HG02943 (cell line): ENCODE measurements at regions not wholly inside any gene's neighbourhood (a gene's known extent, or its start where the extent isn't known, plus 50 kb on each side); places are given as distances from the start of the nearest gene placed in this dataset.

Source experiments
- ATAC-seq: cut with Tn5 transposase; IDR thresholded peaks from one replicate; pipeline ENCODE4 v1.9.1; 2021; ENCODE audit warnings: mild to moderate bottlenecking, low read depth, moderate library complexity; ENCODE audit not compliant: unreplicated experiment

DNA sequence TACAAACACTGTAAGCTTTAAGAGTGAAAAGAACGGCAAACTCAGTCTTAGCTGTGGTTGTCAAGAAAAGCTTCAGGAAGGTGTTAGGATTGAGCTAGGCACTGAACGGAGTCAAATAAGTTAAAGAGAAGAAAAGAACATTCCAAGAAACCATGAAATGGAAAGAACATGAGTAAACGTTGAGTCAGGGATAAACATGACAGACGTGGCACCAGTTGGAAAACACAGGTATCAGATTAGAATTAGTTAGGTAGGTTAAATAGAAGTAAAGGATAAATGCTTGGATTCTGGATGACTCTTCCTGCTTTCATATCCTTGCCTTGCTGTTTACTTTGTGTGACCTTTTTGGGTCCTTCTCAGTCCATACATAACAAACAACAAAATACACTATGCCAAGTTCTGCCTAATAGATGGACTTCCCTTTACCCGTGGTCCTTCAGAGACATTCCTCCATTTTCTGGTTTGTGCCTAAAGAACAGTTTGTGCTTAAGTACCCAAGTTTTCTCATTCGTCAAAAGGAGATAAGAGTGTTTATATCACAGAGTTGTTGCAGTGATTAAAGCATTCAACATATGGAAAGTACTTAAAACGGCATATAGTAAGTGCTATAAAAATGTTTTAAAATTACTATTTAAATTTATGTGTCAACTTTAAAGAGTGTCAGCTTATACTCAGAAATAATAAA lies 446.9 kb downstream of the TMA16 start:
- ATAC-seq = no peak

DNA sequence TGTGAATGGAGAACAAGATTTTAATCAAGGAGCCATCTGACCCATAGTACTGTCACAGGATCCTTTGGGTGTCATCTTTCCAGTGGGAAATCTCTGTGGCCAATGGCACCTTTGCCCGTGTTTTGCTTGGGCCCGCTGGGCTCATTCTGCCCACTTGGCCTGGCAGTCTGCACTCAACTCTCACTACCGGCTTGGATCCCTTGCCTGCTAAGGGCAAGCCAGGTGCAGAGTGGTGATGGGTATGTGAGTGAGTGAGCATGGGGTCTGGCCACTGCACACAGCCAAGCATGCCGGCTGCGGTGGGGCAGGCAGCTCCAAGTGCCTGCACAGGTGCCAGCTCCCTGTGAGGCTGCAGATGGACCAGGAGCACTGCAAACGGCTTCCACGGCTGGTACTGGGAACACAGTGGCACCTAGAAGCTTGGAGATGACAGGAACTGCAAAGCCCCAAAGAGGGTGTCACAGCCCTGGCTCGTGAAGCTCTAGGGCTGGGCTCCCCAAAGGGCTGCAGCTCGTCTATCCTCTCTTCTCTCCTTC lies 454.5 kb downstream of the TMA16 start:
- no peak for ATAC-seq

- ATAC-seq = no peak
Measured at GRCh38 chr4:163949976-163950601, 455.6 kb downstream of the TMA16 start.

GRCh38 chr4:163955288-163955687 lies 460.8 kb downstream of the TMA16 start:
- no peak for ATAC-seq

- ATAC-seq = no peak
Measured at GRCh38 chr4:163958751-163959150, 464.3 kb downstream of the TMA16 start.

GRCh38 chr4:163959932-163960331 lies 465.4 kb downstream of the TMA16 start:
- ATAC-seq = no peak

- no peak for ATAC-seq
Measured at GRCh38 chr4:163966612-163967011, 472.1 kb downstream of the TMA16 start.

DNA sequence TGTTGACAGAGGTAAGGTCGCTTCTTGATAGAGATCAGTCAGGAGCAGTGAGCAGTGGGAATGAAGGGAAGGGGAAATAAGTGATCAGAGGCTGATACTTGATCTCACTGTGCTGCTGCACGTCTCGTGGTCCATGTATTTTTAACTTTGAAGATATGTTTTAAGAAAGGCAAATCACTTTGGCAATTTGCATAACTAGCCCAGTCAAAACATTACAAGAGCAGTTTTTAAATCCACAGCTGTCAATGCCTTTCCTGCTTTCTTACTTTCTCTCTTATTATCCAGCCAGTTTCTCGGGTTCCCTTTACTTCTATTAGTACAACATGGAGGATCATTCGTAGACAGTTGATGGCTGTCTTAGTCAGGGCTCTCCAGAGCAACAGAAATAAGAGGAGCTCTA lies 472.8 kb downstream of the TMA16 start:
- ATAC-seq = no peak

GRCh38 chr4:163967710-163968109 lies 473.2 kb downstream of the TMA16 start:
- no peak for ATAC-seq

GRCh38 chr4:163969291-163969690 lies 474.8 kb downstream of the TMA16 start:
- ATAC-seq = no peak

GRCh38 chr4:163976588-163976987 lies 482.1 kb downstream of the TMA16 start:
- ATAC-seq = no peak

DNA sequence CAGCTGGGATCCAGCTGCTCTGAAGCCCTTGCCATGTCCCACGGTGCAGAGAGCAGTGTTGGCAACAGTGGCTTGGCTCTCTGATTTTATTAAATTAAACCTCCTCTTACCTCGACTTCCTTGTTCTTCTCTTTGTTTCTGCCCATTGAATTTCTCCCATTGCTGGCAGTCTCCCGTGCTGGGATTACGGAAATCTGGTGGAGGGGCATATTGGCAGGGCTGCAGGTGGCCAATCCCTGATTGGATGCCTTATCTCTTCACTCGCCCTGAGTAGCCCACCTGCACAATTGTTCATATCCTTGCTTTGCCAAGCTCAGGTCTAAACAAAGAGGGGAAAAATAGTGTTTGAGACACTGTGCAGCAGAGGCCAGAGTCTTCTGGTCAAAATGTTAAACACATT lies 493.9 kb downstream of the TMA16 start:
- no peak for ATAC-seq

- ATAC-seq = no peak
Measured at GRCh38 chr4:163988865-163989264, 494.4 kb downstream of the TMA16 start.

- no peak for ATAC-seq
Measured at GRCh38 chr4:163991298-163991865, 496.9 kb downstream of the TMA16 start.

GRCh38 chr4:164009435-164009834 lies 514.9 kb downstream of the TMA16 start:
- ATAC-seq = no peak

DNA sequence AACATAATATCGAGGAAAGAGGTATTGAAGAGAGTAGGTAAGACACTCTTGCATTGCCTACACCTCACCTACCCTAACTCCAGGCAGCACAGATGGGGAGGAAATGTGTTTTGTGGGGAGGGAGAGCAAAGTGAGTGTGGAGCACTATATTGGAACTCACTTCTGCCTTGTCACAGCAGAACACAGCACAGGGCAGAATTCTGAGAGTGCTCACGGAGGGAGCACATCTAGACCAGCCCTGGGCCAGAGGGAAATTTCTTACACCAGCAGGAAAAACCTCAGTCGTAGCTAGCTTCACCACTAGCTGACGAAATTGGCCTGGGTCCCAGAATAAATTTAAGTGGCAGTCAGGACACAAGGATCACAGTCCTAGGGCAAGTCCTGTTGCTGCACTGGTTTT lies 517.3 kb downstream of the TMA16 start:
- no peak for ATAC-seq

GRCh38 chr4:164012396-164013027 lies 518.0 kb downstream of the TMA16 start:
- ATAC-seq = peak; percentile 83

GRCh38 chr4:164021947-164022346 lies 527.5 kb downstream of the TMA16 start:
- no peak for ATAC-seq

DNA sequence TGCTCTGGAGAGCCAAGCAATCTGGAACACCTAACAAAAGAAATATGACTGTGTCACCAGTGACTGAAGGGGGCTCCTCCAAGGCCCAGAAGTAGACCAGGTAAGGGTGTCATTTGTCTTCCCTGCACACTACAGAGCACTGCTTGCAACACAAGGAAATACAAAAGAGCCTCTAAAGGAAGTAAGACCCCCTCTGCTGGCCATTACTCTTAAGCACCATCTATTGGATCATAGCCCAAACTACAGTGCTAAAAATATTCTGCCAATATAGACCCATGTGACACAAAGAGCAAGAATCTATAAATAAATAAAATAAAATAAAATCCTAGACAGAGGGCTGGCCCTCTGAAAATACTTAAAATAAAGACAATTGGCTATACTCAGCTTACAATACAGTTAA lies 528.7 kb downstream of the TMA16 start:
- no peak for ATAC-seq

DNA sequence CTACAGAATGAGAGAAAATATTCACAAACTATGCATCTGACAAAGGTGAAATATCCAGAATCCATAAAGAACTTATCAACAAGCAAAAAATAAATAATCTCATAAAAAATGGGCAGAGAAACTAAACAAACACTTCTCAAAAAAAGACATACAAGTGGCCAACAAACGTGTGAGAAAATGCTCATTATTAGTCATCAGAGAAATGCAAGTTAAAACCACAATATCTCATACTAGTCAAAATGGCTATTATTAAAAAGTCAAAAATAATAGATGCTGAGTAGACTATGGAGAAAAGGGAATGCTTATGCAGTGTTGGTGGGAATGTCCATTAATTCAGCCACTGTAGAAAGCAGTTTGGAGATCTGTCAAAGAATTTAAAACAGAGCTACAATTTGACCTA lies 533.3 kb downstream of the TMA16 start:
- no peak for ATAC-seq

DNA sequence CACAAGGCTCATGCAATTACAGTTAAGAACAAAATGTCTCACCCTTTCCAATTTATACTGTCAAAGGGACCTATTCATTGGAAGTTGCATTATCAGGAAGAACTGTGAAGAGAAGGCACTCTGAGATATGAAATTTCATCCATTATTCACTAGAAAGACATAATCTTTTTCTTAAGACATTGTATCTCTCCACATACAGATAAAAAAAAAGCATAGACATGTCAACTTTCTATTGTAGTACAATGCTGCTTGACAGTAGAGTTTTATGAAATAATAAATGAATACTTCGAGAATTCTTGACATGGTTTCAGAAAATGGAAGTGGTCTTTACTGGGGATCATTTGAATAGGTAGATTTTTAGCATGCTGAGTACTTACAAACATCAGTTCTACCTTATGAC lies 545.0 kb downstream of the TMA16 start:
- ATAC-seq = no peak
